HG03064 (cell line): ENCODE measurements at regions not wholly inside any gene's neighbourhood (a gene's known extent, or its start where the extent isn't known, plus 50 kb on each side); places are given as distances from the start of the nearest gene placed in this dataset.
"Not testable (repeated sequence)": the region's sequence is repeated elsewhere in the genome, so short reads cannot be mapped to it uniquely, and the experiment has no call there.

ENCODE experiments used
- ATAC-seq: cut with Tn5 transposase; IDR thresholded peaks from one replicate; pipeline ENCODE4 v1.9.1; 2021; ENCODE audit warnings: low read depth; ENCODE audit not compliant: unreplicated experiment

DNA sequence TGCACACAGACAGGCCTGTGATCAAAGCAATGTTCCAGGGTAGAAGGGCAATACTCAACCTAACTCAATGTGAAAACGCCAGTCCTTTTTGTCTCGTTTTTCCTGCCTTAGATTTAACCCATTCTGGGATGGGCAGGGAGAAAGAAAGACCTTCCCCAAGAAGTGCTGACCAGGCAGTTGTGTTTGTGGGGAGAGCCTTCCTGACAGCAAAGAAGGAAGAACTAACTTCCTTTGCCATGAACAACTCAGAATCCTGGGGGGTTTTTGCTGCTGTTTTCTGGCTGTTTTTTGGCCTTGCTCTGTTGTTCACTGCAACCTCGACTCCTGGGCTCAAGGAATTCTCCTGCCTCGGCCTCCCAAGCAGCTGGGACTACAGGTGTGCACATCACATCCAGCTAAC lies 112.0 kb upstream of the RAB4A start:
- ATAC-seq, result no peak

- ATAC-seq, result no peak
Measured at GRCh38 chr1:229159668-229160544, 111.0 kb upstream of the RAB4A start.

DNA sequence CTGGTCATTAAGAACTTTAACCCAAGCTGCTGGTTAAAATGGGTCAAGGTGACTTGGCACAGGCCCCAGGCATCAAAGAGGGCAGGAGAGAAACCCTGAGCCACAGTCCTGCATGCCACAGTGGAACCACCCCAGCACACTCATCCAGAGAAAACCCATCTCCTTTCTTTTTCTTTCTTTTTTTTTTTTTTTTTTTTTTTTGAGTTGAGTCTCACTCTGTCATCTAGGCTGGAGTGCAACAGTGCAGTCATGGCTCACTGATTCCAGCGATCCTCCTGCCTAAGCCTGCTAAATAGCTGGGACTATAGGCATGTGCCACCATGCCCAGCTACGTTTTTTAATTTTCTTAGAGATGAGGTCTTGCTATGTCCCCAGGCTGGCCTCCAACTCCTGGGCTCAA lies 109.2 kb upstream of the RAB4A start:
- ATAC-seq, result no peak

DNA sequence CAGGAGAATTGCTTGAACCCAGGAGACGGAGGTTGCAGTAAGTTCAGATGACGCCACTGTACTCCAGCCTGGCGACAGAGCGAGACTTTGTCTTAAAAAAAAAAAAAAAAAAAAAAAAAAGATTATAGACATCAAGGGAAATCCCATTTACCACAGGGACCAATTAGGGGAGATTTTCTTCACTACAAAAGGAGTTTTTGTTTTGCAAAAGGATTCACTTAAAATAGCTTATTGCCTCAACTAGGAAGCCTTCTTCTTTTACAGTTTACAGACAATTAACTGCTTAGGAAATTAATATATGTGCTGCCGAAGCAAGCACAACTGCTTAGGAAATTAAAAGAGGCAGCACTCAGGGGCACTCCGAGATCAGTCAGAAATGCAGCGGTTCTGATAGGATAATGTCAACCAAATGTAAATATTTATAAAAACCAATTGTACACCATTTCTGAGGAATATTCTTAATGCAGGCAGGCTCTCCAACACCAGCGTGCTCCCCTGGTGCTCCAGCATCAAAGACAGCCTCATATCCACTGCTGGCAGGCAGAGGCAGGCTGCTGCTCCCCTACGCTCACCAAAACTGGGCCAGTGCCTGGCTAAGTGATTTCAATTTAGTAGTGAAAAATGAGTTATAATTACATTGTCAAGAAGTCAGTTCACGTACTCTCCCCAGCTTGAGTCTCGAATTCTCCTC lies 107.9 kb upstream of the RAB4A start:
- ATAC-seq, result no peak

- no peak for ATAC-seq
Measured at GRCh38 chr1:229164348-229164747, 106.6 kb upstream of the RAB4A start.

DNA sequence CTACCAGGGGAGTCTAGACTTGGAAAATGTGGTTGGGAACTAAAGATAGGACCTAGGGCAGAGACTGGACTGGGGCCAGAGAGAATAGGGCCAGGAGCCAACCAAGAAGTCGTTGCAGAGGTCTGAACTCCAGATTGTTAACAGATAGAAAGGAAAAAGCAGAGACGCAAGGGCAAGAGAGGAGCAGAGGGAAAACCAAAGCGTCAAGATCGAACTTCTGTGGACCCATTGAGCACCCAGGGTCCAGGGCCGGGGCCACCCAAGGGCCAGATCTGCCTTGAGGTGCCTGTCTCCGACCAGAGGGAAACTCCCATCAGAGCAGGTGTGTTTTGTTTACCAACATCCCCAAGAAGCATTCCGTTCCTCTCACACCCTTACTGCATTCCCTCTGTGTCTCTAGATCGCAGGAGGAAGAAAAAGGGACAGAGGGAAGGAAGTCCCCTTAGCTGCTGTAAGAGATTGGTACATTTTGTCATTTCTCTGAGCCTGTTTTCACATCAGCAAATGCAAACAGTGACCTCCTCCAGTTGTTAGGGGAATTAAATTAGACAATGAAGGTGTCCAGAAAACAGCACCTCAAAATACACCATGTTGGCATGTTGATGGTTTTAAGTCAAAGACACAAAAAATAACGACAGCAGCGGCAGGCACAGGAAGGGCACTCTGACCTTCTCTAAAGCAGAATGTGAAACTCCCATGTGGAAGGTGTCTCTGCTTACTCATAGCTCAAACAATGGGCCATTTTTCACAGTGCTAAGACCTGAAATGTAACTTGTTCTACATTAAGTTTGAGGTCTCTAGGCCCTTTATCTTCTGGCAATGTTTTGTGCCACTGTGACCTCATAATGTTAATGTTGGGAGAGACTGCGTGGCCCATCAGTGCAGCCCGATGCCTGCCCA lies 105.8 kb upstream of the RAB4A start:
- ATAC-seq, result no peak

GRCh38 chr1:229167318-229167717 lies 103.6 kb upstream of the RAB4A start:
- ATAC-seq, result no peak

GRCh38 chr1:229169399-229169798 lies 101.5 kb upstream of the RAB4A start:
- ATAC-seq, result no peak

DNA sequence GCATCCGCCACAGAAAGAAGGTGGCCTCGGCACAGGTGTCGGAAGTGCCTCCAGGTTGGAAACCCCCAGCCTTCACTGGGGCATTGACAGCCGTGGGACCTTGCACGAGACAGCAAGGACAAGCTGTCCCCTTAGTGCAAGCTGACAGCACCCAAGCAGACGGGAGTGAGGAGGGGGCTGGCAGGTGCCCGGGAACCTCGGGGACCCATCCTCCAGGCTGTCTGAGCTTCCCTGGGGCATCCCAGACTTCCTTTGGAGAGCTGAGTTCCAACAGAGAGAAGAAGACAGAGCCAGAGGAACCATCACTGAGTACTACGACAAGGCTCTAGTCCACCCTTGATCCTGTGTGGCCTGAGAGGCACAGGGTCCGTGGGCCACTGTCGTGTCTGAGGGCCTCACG lies 100.6 kb upstream of the RAB4A start:
- no peak for ATAC-seq

- no peak for ATAC-seq
Measured at GRCh38 chr1:229170778-229171505, 100.0 kb upstream of the RAB4A start.

- ATAC-seq, result no peak
Measured at GRCh38 chr1:229171934-229172333, 99.0 kb upstream of the RAB4A start.

GRCh38 chr1:229173491-229174476 lies 97.1 kb upstream of the RAB4A start:
- ATAC-seq, result not testable (repeated sequence)

DNA sequence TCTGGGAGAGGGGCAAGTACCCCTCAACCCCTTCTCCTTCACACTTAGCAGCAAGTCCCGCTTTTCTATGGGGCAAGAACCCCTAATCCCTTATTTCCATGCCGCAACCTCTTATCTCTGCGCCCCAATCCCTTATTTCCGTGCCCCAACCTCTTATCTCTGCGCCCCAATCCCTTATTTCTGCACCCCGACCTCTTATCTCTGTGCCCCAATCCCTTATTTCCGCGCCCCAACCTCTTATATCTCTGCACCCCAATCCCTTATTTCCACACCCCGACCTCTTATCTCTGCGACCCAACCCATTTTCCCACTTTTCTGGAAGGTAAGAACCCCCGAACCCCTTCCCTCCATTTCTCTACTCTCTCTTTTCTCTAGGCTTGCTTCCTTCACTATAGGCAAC lies 95.6 kb upstream of the RAB4A start:
- not testable (repeated sequence) for ATAC-seq

DNA sequence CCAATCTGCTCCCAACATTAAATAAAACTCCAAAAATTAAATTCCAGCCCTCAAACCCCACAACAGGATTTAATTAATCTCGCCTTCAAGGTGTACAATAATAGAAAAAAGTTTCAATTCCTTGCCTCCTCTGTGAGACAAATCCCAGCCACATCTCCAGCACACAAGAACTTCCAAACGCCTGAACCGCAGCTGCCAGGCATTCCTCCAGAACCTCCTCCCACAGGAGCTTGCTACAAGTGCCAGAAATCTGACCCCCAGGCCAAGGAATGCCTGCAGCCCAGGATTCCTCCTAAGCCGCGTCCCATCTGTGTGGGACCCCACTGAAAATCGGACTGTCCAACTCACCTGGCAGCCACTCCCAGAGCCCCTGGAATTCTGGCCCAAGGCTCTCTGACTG lies 94.5 kb upstream of the RAB4A start:
- ATAC-seq, result not testable (repeated sequence)

GRCh38 chr1:229180161-229180560 lies 90.8 kb upstream of the RAB4A start:
- ATAC-seq, result no peak

GRCh38 chr1:229181419-229181818 lies 89.5 kb upstream of the RAB4A start:
- ATAC-seq, result no peak

DNA sequence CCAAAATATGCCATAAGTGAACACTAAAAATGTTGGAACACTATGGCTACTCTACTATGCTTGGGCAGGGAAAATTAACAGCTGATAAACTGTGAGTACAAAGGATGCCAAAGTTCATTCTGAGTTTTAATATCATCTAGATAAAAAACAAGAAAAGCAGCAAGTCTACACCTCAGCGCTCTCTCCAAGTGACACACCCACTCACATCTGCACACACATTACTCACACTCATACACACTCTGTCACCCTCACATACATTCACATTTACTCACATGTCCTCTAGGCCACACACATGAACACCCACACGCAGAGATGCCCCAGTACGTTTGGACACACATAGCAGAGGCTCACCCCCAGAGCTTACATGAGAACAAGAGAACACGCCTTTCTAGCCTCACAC lies 87.3 kb upstream of the RAB4A start:
- ATAC-seq, result no peak

DNA sequence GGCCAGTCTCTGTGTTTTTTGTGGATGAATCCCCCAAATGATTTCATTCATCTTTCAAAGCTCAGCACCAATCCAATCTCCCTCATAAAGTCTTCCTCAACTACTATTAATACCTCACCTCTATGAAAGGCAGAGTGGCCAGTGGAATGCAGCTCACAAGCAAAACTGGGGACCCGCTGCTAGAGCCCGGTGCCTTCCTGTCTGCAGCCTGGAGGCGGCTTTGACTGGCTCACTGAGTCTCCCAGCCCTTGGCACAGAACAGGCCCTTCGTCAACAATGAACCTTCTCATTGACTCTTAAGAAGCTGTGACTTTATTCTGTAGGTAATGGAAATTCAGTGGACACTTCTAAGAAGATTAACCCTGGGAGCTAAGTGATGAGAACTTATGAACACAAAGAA lies 86.8 kb upstream of the RAB4A start:
- no peak for ATAC-seq

DNA sequence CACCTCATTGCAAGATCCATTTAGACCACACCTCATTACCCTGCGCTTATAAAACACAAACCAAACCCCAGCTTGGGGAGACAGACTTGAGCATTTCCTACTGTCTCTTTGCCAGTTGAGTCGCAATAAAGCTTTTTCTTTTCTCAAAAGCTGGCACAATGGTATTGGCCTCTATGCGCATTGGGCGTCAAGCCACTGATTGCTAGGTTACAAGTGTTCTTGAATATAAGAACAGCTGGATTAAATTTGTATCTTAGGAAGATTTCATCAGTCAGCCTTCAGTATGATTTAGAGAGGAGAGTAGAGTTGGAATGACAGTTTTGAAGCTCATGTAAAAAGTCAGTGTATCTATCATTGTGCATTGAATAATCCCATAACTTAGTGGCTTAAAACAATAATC lies 84.9 kb upstream of the RAB4A start:
- ATAC-seq, result no peak
